ENCODE measurements at regions not wholly inside any gene's neighbourhood (a gene's known extent, or its start where the extent isn't known, plus 50 kb on each side); places are given as distances from the start of the nearest gene placed in this dataset.

DNA sequence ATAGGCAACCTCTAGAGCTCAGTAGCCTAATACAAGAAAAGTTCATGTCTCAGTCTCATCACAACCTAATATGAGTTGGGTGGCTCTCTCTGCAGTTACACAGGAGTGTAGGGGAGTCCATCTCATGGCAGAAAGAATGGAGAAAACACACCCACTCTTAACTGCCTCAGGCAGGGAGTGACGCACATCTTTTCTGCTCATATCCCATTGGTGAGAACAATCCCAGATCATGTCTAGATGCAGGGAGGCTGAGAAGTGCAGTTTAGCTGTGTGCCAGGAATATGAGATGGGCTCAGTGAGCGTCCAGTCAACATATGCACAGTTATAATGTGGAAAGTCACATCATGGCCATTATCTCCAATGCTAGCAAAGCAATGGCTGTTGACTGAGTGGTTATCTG, 59.3 kb upstream of the KCNA5 start:
- Histone ChIP-seq H3K4me1 (ENCODE audit: insufficient read depth, low read length, poor library complexity, severe bottlenecking) (no peaks in the 10 kb centered on the region), H3K9me3 (ENCODE audit: low read length) (no peaks in the 10 kb centered on the region), H3K9me2 (ENCODE audit: insufficient read depth, low read length) (no peaks in the 10 kb centered on the region), H3K27ac (ENCODE audit: low read depth, low read length, poor library complexity, severe bottlenecking) (no peak overlapping the region), H2AFZ (ENCODE audit: low read length) (no peak overlapping the region), H3K36me3 (ENCODE audit: insufficient read depth, low read length) (no peaks in the 10 kb centered on the region), H3K4me3 (ENCODE audit: low read depth, low read length, poor library complexity, severe bottlenecking) (no peak overlapping the region), H3K79me2 (ENCODE audit: insufficient read depth, low read depth, low read length) (no peaks in the 10 kb centered on the region), H4K20me1 (ENCODE audit: insufficient read depth, low read length) (no peaks in the 10 kb centered on the region), H3K4me2 (ENCODE audit: low read length) (no peak overlapping the region)
- ChIA-PET CTCF (ENCODE audit: unreplicated experiment) (no interaction called here), POLR2A (no interaction called here)
- intact Hi-C loops (cut with micrococcal nuclease; ENCODE audit: unreplicated experiment): no loop called here
- BruUV-seq (replicated peaks): no TSS peak
- TF ChIP-seq EZH2phosphoT487 (IDR thresholded peaks at IDR 0.05; ENCODE audit: borderline replicate concordance, low read depth, low read length): no peak
- TF ChIP-seq, protein P1, sequence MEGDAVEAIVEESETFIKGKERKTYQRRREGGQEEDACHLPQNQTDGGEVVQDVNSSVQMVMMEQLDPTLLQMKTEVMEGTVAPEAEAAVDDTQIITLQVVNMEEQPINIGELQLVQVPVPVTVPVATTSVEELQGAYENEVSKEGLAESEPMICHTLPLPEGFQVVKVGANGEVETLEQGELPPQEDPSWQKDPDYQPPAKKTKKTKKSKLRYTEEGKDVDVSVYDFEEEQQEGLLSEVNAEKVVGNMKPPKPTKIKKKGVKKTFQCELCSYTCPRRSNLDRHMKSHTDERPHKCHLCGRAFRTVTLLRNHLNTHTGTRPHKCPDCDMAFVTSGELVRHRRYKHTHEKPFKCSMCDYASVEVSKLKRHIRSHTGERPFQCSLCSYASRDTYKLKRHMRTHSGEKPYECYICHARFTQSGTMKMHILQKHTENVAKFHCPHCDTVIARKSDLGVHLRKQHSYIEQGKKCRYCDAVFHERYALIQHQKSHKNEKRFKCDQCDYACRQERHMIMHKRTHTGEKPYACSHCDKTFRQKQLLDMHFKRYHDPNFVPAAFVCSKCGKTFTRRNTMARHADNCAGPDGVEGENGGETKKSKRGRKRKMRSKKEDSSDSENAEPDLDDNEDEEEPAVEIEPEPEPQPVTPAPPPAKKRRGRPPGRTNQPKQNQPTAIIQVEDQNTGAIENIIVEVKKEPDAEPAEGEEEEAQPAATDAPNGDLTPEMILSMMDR (conservative IDR thresholded peaks at IDR 0.05; ENCODE audit: low read length): no peak
- no peak for DNase-seq (ENCODE audit: low spot score)

DNA sequence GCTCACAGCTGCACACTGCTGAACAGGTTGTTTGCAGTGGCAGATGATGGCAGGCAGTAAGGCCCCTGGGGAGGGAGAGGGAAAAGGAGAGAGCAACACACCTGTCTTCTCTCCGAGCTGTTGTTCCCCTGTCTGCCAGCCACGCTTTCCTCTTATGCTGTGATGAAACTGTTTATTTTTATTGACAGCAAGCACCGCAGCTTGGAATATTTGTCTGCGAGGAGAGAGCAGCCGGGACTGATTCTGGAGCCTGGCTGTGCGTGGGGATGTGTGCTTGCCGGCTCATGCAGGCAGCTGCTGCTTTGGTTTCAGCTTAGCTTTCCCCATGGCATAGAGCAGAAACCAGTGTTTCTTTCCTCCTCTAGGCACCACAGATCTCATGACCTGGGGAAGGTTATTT, 58.7 kb upstream of the KCNA5 start:
- no peaks in the 10 kb centered on the region for H3K36me3 ChIP-seq (ENCODE audit: insufficient read depth, low read length)
- no peaks in the 10 kb centered on the region for H3K9me3 ChIP-seq (ENCODE audit: low read length)
- no peak overlapping the region for H3K4me2 ChIP-seq (ENCODE audit: low read length)
- POLR2A ChIA-PET: no interaction called here
- no peaks in the 10 kb centered on the region for H3K9me2 ChIP-seq (ENCODE audit: insufficient read depth, low read length)
- TF ChIP-seq, protein P1 (conservative IDR thresholded peaks at IDR 0.05; ENCODE audit: low read length): no peak
- no peak for TF ChIP-seq EZH2phosphoT487 (IDR thresholded peaks at IDR 0.05; ENCODE audit: borderline replicate concordance, low read depth, low read length)
- CTCF ChIA-PET (ENCODE audit: unreplicated experiment): no interaction called here
- no TSS peak for BruUV-seq (replicated peaks)
- no peak for DNase-seq (ENCODE audit: low spot score)
- H4K20me1 ChIP-seq (ENCODE audit: insufficient read depth, low read length): no peaks in the 10 kb centered on the region
- intact Hi-C loops (cut with micrococcal nuclease; ENCODE audit: unreplicated experiment): no loop called here
- H3K27ac ChIP-seq (ENCODE audit: low read depth, low read length, poor library complexity, severe bottlenecking): no peak overlapping the region
- no peak overlapping the region for H2AFZ ChIP-seq (ENCODE audit: low read length)
- no peak overlapping the region for H3K4me3 ChIP-seq (ENCODE audit: low read depth, low read length, poor library complexity, severe bottlenecking)
- H3K79me2 ChIP-seq (ENCODE audit: insufficient read depth, low read depth, low read length): no peaks in the 10 kb centered on the region
- H3K4me1 ChIP-seq (ENCODE audit: insufficient read depth, low read length, poor library complexity, severe bottlenecking): no peaks in the 10 kb centered on the region

DNA sequence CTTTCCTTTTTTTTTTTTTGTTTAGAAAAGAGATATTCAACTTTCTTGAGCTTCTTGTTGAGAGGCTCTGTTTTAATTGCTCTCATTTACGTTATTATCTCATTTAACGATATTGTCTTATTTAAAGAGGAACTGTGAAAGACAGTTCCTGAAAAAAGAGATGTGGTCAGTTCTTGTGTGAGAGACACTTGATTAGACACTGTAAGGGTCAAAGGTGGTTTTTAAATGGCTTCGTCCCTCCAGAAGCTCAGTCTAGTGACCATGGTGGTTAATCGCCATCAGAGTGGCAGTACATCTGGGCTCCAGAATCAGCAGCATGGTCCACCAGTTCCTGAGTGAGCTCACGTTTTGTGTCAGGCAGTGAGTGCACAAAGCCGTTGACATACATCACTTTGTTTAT, 57.9 kb upstream of the KCNA5 start:
- intact Hi-C loops (cut with micrococcal nuclease; ENCODE audit: unreplicated experiment): no loop called here
- CTCF ChIA-PET (ENCODE audit: unreplicated experiment): no interaction called here
- no peaks in the 10 kb centered on the region for H3K79me2 ChIP-seq (ENCODE audit: insufficient read depth, low read depth, low read length)
- DNase-seq (ENCODE audit: low spot score): no peak
- no peak overlapping the region for H3K27ac ChIP-seq (ENCODE audit: low read depth, low read length, poor library complexity, severe bottlenecking)
- H3K4me2 ChIP-seq (ENCODE audit: low read length): no peak overlapping the region
- BruUV-seq (replicated peaks): no TSS peak
- H3K4me1 ChIP-seq (ENCODE audit: insufficient read depth, low read length, poor library complexity, severe bottlenecking): no peaks in the 10 kb centered on the region
- no peak overlapping the region for H2AFZ ChIP-seq (ENCODE audit: low read length)
- no peaks in the 10 kb centered on the region for H4K20me1 ChIP-seq (ENCODE audit: insufficient read depth, low read length)
- H3K4me3 ChIP-seq (ENCODE audit: low read depth, low read length, poor library complexity, severe bottlenecking): no peak overlapping the region
- H3K36me3 ChIP-seq (ENCODE audit: insufficient read depth, low read length): no peaks in the 10 kb centered on the region
- TF ChIP-seq, protein P1 (conservative IDR thresholded peaks at IDR 0.05; ENCODE audit: low read length): no peak
- no peak for TF ChIP-seq EZH2phosphoT487 (IDR thresholded peaks at IDR 0.05; ENCODE audit: borderline replicate concordance, low read depth, low read length)
- H3K9me2 ChIP-seq (ENCODE audit: insufficient read depth, low read length): no peaks in the 10 kb centered on the region
- H3K9me3 ChIP-seq (ENCODE audit: low read length): no peaks in the 10 kb centered on the region
- POLR2A ChIA-PET: no interaction called here

Data from OCI-LY7 (cell line).